A549 (cell line): ENCODE measurements at regions not wholly inside any gene's neighbourhood (a gene's known extent, or its start where the extent isn't known, plus 50 kb on each side); places are given as distances from the start of the nearest gene placed in this dataset.

Experiments
- ATAC-seq, 2 experiments: fragments of 200-7000 bp in 1 of 2; fragments of >200 bp in 1 of 2; cut with Nextera tagmentation in 1 of 2; cut with Tn5 transposase in 1 of 2; 3 replicates each; pipeline versions ENCODE4 v1.8.0 to v1.9.1; 2018 to 2020; ENCODE audit warnings: mild to moderate bottlenecking in 1 of 2, moderate library complexity in 1 of 2
- CTCF ChIA-PET: fragments of 300-600 bp; sonication (Branson Sonifier 250); formaldehyde crosslinking; extraction: SDS; loops from one replicate; lab custom pipeline; 2021; ENCODE audit warnings: antibody characterized with exemption, inconsistent platforms; lab: Yijun Ruan, JAX
- POLR2A ChIA-PET: fragments of 350-600 bp; formaldehyde crosslinking; extraction: SDS; loops from one replicate; lab custom pipeline; 2021; ENCODE audit warnings: antibody characterized with exemption, inconsistent platforms; lab: Yijun Ruan, JAX
- DNase-seq, 2 experiments: peaks; one replicate each; pipeline versions ENCODE4 v3.0.0 to v3.0.0-alpha.2; 2011 to 2016; ENCODE audit warnings: low read depth in 1 of 2, low spot score in 1 of 2
- FAIRE-seq: peaks from 2 replicates; lab custom pipeline; 2011; peaks lifted over from hg19 to GRCh38; lab: Jason Lieb, UNC
- H3K27ac ChIP-seq, 2 experiments: fragments of >200 bp; sonication (Bioruptor Twin); formaldehyde crosslinking; 3 replicates each; pipeline ENCODE4 v1.5.1; 2016 to 2017
- H3K4me1 ChIP-seq: fragments of >200 bp; sonication (Bioruptor Twin); formaldehyde crosslinking; 3 replicates; pipeline ENCODE4 v1.6.1; 2016
- H3K4me2 ChIP-seq: fragments of >200 bp; sonication (Bioruptor Twin); formaldehyde crosslinking; 3 replicates; pipeline ENCODE4 v1.6.1; 2016
- H3K4me3 ChIP-seq: fragments of >200 bp; sonication (Bioruptor Twin); formaldehyde crosslinking; 3 replicates; pipeline ENCODE4 v1.5.1; 2016
- H3K9me3 ChIP-seq: fragments of >200 bp; sonication (Bioruptor Twin); formaldehyde crosslinking; 3 replicates; pipeline ENCODE4 v1.6.1; 2016
- ATOH8 ChIP-seq: fragments of 250-450 bp; sonication (Bioruptor Pico); IDR thresholded peaks from 2 replicates; pipeline ENCODE4 v1.5.0; 2020; ENCODE audit warnings: low read depth, mild to moderate bottlenecking, moderate library complexity
- BCL3 ChIP-seq: fragments of >200 bp; sonication (Bioruptor Twin); formaldehyde crosslinking; IDR thresholded peaks from 3 replicates; pipeline ENCODE4 v1.6.1; 2016
- BHLHE40 ChIP-seq: IDR thresholded peaks from 2 replicates; pipeline ENCODE4 v1.6.1; 2012; ENCODE audit warnings: low read depth, low read length, inconsistent platforms
- CEBPB ChIP-seq, 2 experiments: fragments of >200 bp in 1 of 2; sonication (Bioruptor Twin) in 1 of 2; formaldehyde crosslinking in 1 of 2; IDR thresholded peaks; 2 replicates each; pipeline ENCODE4 v1.6.1; 2012 to 2016
- CTCF ChIP-seq: fragments of >200 bp; sonication (Bioruptor Twin); formaldehyde crosslinking; IDR thresholded peaks from 3 replicates; pipeline ENCODE4 v1.5.1; 2016
- E2F6 ChIP-seq: IDR thresholded peaks from 2 replicates; pipeline ENCODE4 v1.6.1; 2012; ENCODE audit warnings: low read depth, borderline replicate concordance
- EHMT2 ChIP-seq: fragments of 200-600 bp; sonication (generic); IDR thresholded peaks from 2 replicates; pipeline ENCODE4 v1.6.1; 2016; ENCODE audit warnings: antibody characterized with exemption, low read depth, mild to moderate bottlenecking, moderate library complexity
- ELK1 ChIP-seq: fragments of 150-350 bp; IDR thresholded peaks from 2 replicates; pipeline ENCODE4 v1.6.1; 2014; ENCODE audit warnings: low read depth, mild to moderate bottlenecking, low read length
- FOSB ChIP-seq: fragments of 250-450 bp; sonication (Bioruptor Pico); IDR thresholded peaks from 2 replicates; pipeline ENCODE4 v1.5.0; 2020; ENCODE audit warnings: mild to moderate bottlenecking, moderate library complexity
- FOXS1 ChIP-seq: fragments of 250-450 bp; sonication (Bioruptor Pico); IDR thresholded peaks from 2 replicates; pipeline ENCODE4 v1.5.0; 2020; ENCODE audit warnings: mild to moderate bottlenecking, moderate library complexity
- GATA3 ChIP-seq: IDR thresholded peaks from 2 replicates; pipeline ENCODE4 v1.6.1; 2012; ENCODE audit warnings: borderline replicate concordance
- HDAC2 ChIP-seq: fragments of 200-600 bp; sonication (generic); IDR thresholded peaks from 2 replicates; pipeline ENCODE4 v1.6.1; 2016
- HEYL ChIP-seq: fragments of 250-450 bp; sonication (Bioruptor Pico); IDR thresholded peaks from 2 replicates; pipeline ENCODE4 v1.8.0; 2021; ENCODE audit warnings: mild to moderate bottlenecking, moderate library complexity
- HOXB5 ChIP-seq: fragments of 250-450 bp; sonication (Bioruptor Pico); IDR thresholded peaks from 2 replicates; pipeline ENCODE4 v1.5.0; 2020; ENCODE audit warnings: mild to moderate bottlenecking, moderate library complexity
- JUN ChIP-seq, 2 experiments: fragments of >200 bp; sonication (Bioruptor Twin); formaldehyde crosslinking; IDR thresholded peaks; 2 replicates in 1 of 2; 3 replicates in 1 of 2; pipeline ENCODE4 v1.6.1; 2016 to 2017
- KDM5A ChIP-seq: fragments of 200-600 bp; sonication (generic); IDR thresholded peaks from 2 replicates; pipeline ENCODE4 v1.6.1; 2016; ENCODE audit warnings: antibody characterized with exemption, mild to moderate bottlenecking
- NFE2L2 ChIP-seq: fragments of 150-350 bp; conservative IDR thresholded peaks from 2 replicates; pipeline ENCODE4 v1.6.1; 2014; ENCODE audit warnings: low read length
- NPAS2 ChIP-seq: fragments of 250-450 bp; sonication (Bioruptor Pico); IDR thresholded peaks from 2 replicates; pipeline ENCODE4 v1.8.0; 2022; ENCODE audit warnings: mild to moderate bottlenecking, moderate library complexity, borderline replicate concordance
- RAD21 ChIP-seq, 2 experiments: fragments of >200 bp in 1 of 2; sonication (Bioruptor Twin) in 1 of 2; formaldehyde crosslinking in 1 of 2; IDR thresholded peaks in 1 of 2; conservative IDR thresholded peaks in 1 of 2; 2 replicates in 1 of 2; 3 replicates in 1 of 2; pipeline ENCODE4 v1.6.1; 2012 to 2018; ENCODE audit warnings: inconsistent platforms in 1 of 2
- RARB ChIP-seq: fragments of 250-450 bp; sonication (Bioruptor Pico); IDR thresholded peaks from 2 replicates; pipeline ENCODE4 v1.8.0; 2021; ENCODE audit warnings: mild to moderate bottlenecking, moderate library complexity
- RCOR1 ChIP-seq: fragments of 150-350 bp; IDR thresholded peaks from 2 replicates; pipeline ENCODE4 v1.6.1; 2014; ENCODE audit warnings: antibody characterized with exemption, low read length, low read depth
- RFX5 ChIP-seq: fragments of 450-650 bp; IDR thresholded peaks from 2 replicates; pipeline ENCODE4 v1.7.1; 2014; ENCODE audit warnings: antibody characterized with exemption, mild to moderate bottlenecking, moderate library complexity
- SMC3 ChIP-seq: fragments of >200 bp; sonication (Bioruptor Twin); formaldehyde crosslinking; IDR thresholded peaks from 3 replicates; pipeline ENCODE4 v1.6.1; 2018; ENCODE audit warnings: inconsistent platforms
- SREBF2 ChIP-seq: fragments of 450-650 bp; IDR thresholded peaks from 2 replicates; pipeline ENCODE4 v1.6.1; 2014; ENCODE audit warnings: mild to moderate bottlenecking, moderate library complexity
- TP53 ChIP-seq: fragments of 250-450 bp; sonication (Bioruptor Pico); IDR thresholded peaks from 2 replicates; pipeline ENCODE4 v1.5.0; 2021; ENCODE audit warnings: mild to moderate bottlenecking, moderate library complexity
- ZSCAN20 ChIP-seq: fragments of 250-450 bp; sonication (Bioruptor Pico); IDR thresholded peaks from 2 replicates; pipeline ENCODE4 v1.8.0; 2022; ENCODE audit warnings: mild to moderate bottlenecking, moderate library complexity
- WGBS: methylation state at CpG from one replicate; pipeline ENCODE4 v1.1.6; 2017; ENCODE audit errors: missing lambda C conversion rate; 5-methylcytosine and 5-hydroxymethylcytosine counted together
- TF ChIP-seq, protein P1 (sequence below): fragments of 250-450 bp; sonication (Bioruptor Pico); IDR thresholded peaks from 2 replicates; pipeline ENCODE4 v1.5.0; 2021; ENCODE audit warnings: mild to moderate bottlenecking, moderate library complexity, borderline replicate concordance

- FAIRE-seq (no peak), DNase-seq (no peak), ATAC-seq (no peak)
- WGBS = 60% methylated on average over 4 of the region's 5 CpGs
- no peaks in the 10 kb centered on the region for H3K4me1 ChIP-seq
- no peak overlapping the region for H3K4me2 ChIP-seq
- no peak for TF ChIP-seq HOXB5 (CRISPR knock-in tag)
- no peak for TF ChIP-seq NFE2L2
- TF ChIP-seq HDAC2 = no peak
- no peak for TF ChIP-seq ZSCAN20 (CRISPR knock-in tag)
- TF ChIP-seq JUN (IDR thresholded peaks at IDR 0.05) = no peak
- no peak for TF ChIP-seq FOXS1 (CRISPR knock-in tag)
- no peak for TF ChIP-seq GATA3
- no peak for TF ChIP-seq NPAS2 (CRISPR knock-in tag)
- TF ChIP-seq SREBF2 = no peak
- TF ChIP-seq HEYL = no peak
- no peak for TF ChIP-seq RARB
- H3K9me3 ChIP-seq = no peaks in the 10 kb centered on the region
- POLR2A ChIA-PET = no interaction called here
- CTCF ChIA-PET = interaction anchor here (1.9 kb wide), 1 partner anchor 13 kb away, joined by 6 read pairs; no protein-coding TSS in a partner anchor
- no peak overlapping the region for H3K27ac ChIP-seq
- no peak overlapping the region for H3K4me3 ChIP-seq
Observed at GRCh38 chr11:119903389-119903788, 174.4 kb upstream of the NECTIN1 start.

GRCh38 chr11:119902656-119903231 lies 173.7 kb upstream of the NECTIN1 start:
- 36% methylated on average over 8 of the region's 9 CpGs for WGBS
- ChIA-PET CTCF (interaction anchor here (1.9 kb wide), 1 partner anchor 12 kb away, joined by 6 read pairs; no protein-coding TSS in a partner anchor), POLR2A (no interaction called here)
- FAIRE-seq (no peak), DNase-seq (no peak), ATAC-seq (no peak)
- no peak overlapping the region for H3K4me2 ChIP-seq
- TF ChIP-seq, protein P1, sequence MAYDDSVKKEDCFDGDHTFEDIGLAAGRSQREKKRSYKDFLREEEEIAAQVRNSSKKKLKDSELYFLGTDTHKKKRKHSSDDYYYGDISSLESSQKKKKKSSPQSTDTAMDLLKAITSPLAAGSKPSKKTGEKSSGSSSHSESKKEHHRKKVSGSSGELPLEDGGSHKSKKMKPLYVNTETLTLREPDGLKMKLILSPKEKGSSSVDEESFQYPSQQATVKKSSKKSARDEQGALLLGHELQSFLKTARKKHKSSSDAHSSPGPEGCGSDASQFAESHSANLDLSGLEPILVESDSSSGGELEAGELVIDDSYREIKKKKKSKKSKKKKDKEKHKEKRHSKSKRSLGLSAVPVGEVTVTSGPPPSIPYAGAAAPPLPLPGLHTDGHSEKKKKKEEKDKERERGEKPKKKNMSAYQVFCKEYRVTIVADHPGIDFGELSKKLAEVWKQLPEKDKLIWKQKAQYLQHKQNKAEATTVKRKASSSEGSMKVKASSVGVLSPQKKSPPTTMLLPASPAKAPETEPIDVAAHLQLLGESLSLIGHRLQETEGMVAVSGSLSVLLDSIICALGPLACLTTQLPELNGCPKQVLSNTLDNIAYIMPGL (CRISPR knock-in tag) = no peak
- TF ChIP-seq BHLHE40 (no peak), BCL3 (no peak), HEYL (no peak), EHMT2 (no peak), ELK1 (no peak), FOSB (CRISPR knock-in tag) (no peak), CEBPB (IDR thresholded peaks at IDR 0.05) (no peak), TP53 (no peak), RAD21 (conservative IDR thresholded peaks at IDR 0.05 in 1 of 2, IDR thresholded peaks at IDR 0.05 in 1 of 2) (no peak), RFX5 (no peak), KDM5A (no peak), CTCF (no peak), RCOR1 (no peak), E2F6 (no peak), NPAS2 (CRISPR knock-in tag) (no peak), SMC3 (no peak), ATOH8 (CRISPR knock-in tag) (no peak)
- H3K27ac ChIP-seq = no peak overlapping the region
- no peaks in the 10 kb centered on the region for H3K4me1 ChIP-seq
- no peak overlapping the region for H3K4me3 ChIP-seq
- no peaks in the 10 kb centered on the region for H3K9me3 ChIP-seq
